OCI-LY3 (cell line): ENCODE measurements at regions not wholly inside any gene's neighbourhood (a gene's known extent, or its start where the extent isn't known, plus 50 kb on each side); places are given as distances from the start of the nearest gene placed in this dataset.

Experiments
- H2AFZ ChIP-seq: fragments of 200-600, 300-600 bp; shearing (Covaris generic); 2 replicates; pipeline ENCODE4 v1.6.0; 2014; ENCODE audit warnings: antibody characterized with exemption, low read depth, low read length
- H3K27ac ChIP-seq: fragments of 200-600, 300-600 bp; sonication (generic); 2 replicates; pipeline ENCODE4 v1.5.1; 2014; ENCODE audit warnings: mild to moderate bottlenecking, low read length, moderate library complexity, mixed read lengths
- H3K27me3 ChIP-seq: fragments of 200-600, 300-600 bp; sonication (generic); 2 replicates; pipeline ENCODE4 v1.6.1; 2014; ENCODE audit warnings: low read depth, low read length, mixed read lengths
- H3K36me3 ChIP-seq: fragments of 200-600, 300-600 bp; sonication (generic); replicated peaks from 2 replicates; pipeline ENCODE3; 2014; ENCODE audit warnings: low read depth, low read length, mixed read lengths
- H3K4me1 ChIP-seq: fragments of 300-600, 200-600 bp; sonication (generic); 2 replicates; pipeline ENCODE4 v1.6.1; 2014; ENCODE audit warnings: low read length, mixed read lengths
- H3K4me2 ChIP-seq: fragments of 200-600, 300-600 bp; sonication (generic); 2 replicates; pipeline ENCODE4 v1.6.1; 2014; ENCODE audit warnings: low read length, mixed read lengths
- H3K4me3 ChIP-seq: fragments of 300-600, 200-600 bp; sonication (generic); 2 replicates; pipeline ENCODE4 v1.5.1; 2014; ENCODE audit warnings: antibody characterized with exemption, mild to moderate bottlenecking, low read length, moderate library complexity
- H3K79me2 ChIP-seq: fragments of 300-600, 200-600 bp; shearing (Covaris generic); 2 replicates; pipeline ENCODE4 v1.6.1; 2014; ENCODE audit warnings: mild to moderate bottlenecking, low read length, mixed read lengths
- H3K9ac ChIP-seq: fragments of 300-600, 200-600 bp; shearing (Covaris generic); 2 replicates; pipeline ENCODE4 v1.6.0; 2014; ENCODE audit warnings: mild to moderate bottlenecking, low read length, moderate library complexity
- H3K9me3 ChIP-seq: fragments of 200-600, 300-600 bp; shearing (Covaris generic); 2 replicates; pipeline ENCODE4 v1.6.1; 2014; ENCODE audit warnings: low read length, mixed read lengths; ENCODE audit not compliant: insufficient read depth
- H4K20me1 ChIP-seq: fragments of 200-600, 300-600 bp; sonication (generic); 2 replicates; pipeline ENCODE4 v1.6.1; 2016; ENCODE audit warnings: low read length, mixed read lengths; ENCODE audit not compliant: insufficient read depth
- EZH2phosphoT487 ChIP-seq: fragments of 200-600 bp; shearing (Covaris generic); IDR thresholded peaks from 2 replicates; pipeline ENCODE4 v1.6.1; 2018; ENCODE audit warnings: antibody characterized with exemption, mixed run types, low read depth
- TF ChIP-seq, protein P1 (sequence below): fragments of 200-600, 300-600 bp; sonication (generic); IDR thresholded peaks from 2 replicates; pipeline ENCODE4 v1.5.1; 2014; ENCODE audit warnings: antibody characterized with exemption, low read length, low read depth

DNA sequence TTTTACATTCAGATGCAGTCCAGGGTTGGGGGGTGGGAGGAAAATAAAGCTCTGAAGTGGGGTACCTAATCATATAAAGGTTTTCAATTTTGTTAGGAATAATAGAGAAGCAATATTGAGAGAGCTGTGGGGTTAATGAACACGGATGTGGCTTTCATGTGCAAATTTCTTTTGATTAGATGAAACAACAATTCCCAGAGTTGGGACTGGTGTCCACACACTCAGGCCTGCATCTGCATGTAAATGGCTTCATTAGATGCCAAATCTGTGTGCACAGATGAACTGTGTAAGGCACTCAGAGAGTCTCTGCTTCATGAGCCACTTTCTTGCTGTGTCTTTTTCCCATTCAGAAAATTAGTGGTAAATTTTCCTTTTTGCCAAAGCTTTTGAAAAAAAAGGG is 377.1 kb upstream of the NOVA1 start:
- Histone ChIP-seq H3K9ac (no peak overlapping the region), H2AFZ (no peak overlapping the region), H4K20me1 (no peaks in the 10 kb centered on the region), H3K79me2 (no peaks in the 10 kb centered on the region), H3K4me1 (no peaks in the 10 kb centered on the region), H3K27me3 (no peaks in the 10 kb centered on the region), H3K27ac (no peak overlapping the region), H3K4me2 (no peak overlapping the region), H3K4me3 (no peak overlapping the region), H3K9me3 (no peaks in the 10 kb centered on the region), H3K36me3 (no peaks in the 10 kb centered on the region)
- TF ChIP-seq EZH2phosphoT487: no peak
- TF ChIP-seq, protein P1, sequence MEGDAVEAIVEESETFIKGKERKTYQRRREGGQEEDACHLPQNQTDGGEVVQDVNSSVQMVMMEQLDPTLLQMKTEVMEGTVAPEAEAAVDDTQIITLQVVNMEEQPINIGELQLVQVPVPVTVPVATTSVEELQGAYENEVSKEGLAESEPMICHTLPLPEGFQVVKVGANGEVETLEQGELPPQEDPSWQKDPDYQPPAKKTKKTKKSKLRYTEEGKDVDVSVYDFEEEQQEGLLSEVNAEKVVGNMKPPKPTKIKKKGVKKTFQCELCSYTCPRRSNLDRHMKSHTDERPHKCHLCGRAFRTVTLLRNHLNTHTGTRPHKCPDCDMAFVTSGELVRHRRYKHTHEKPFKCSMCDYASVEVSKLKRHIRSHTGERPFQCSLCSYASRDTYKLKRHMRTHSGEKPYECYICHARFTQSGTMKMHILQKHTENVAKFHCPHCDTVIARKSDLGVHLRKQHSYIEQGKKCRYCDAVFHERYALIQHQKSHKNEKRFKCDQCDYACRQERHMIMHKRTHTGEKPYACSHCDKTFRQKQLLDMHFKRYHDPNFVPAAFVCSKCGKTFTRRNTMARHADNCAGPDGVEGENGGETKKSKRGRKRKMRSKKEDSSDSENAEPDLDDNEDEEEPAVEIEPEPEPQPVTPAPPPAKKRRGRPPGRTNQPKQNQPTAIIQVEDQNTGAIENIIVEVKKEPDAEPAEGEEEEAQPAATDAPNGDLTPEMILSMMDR: no peak

DNA sequence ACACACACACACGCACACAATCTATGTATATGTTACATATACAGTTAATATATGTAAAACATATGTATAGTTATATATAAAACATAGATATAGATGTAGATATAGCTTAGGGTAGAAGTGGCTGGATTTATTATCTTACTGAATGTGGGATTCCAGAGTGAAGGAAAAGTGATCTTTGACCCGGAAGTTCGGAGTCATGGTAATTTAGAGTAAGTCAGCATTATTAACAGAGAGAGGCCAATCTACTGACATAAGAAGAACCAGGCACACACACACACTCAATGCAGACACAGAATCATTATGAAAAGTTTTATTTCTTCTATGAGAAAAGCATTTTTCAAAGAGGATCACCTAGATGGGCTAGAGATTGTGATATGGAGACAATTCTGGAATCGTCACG is 384.2 kb upstream of the NOVA1 start:
- H3K9ac ChIP-seq: no peak overlapping the region
- no peaks in the 10 kb centered on the region for H3K9me3 ChIP-seq
- no peaks in the 10 kb centered on the region for H3K79me2 ChIP-seq
- H3K27me3 ChIP-seq: no peaks in the 10 kb centered on the region
- no peak overlapping the region for H3K4me3 ChIP-seq
- H3K27ac ChIP-seq: no peak overlapping the region
- no peak overlapping the region for H2AFZ ChIP-seq
- H3K4me2 ChIP-seq: no peak overlapping the region
- no peaks in the 10 kb centered on the region for H3K4me1 ChIP-seq
- TF ChIP-seq, protein P1: no peak
- TF ChIP-seq EZH2phosphoT487: no peak
- no peaks in the 10 kb centered on the region for H4K20me1 ChIP-seq
- no peaks in the 10 kb centered on the region for H3K36me3 ChIP-seq

GRCh38 chr14:26984311-26985177 is 386.7 kb upstream of the NOVA1 start:
- Histone ChIP-seq H4K20me1 (no peaks in the 10 kb centered on the region), H2AFZ (peak overlapping the region; percentile 74; the same call in 1 of the 2 replicates), H3K4me2 (peak overlapping the region; percentile 46), H3K9ac (no peak overlapping the region), H3K9me3 (no peaks in the 10 kb centered on the region), H3K4me3 (peak overlapping the region; percentile 32; the same call in 1 of the 2 replicates), H3K27me3 (no peaks in the 10 kb centered on the region), H3K4me1 (no peaks in the 10 kb centered on the region), H3K79me2 (no peaks in the 10 kb centered on the region), H3K36me3 (no peaks in the 10 kb centered on the region), H3K27ac (no peak overlapping the region)
- TF ChIP-seq, protein P1: peak; percentile 87
- no peak for TF ChIP-seq EZH2phosphoT487

GRCh38 chr14:26987744-26988363 is 390.0 kb upstream of the NOVA1 start:
- H3K4me3 ChIP-seq: no peak overlapping the region
- H3K4me1 ChIP-seq: no peaks in the 10 kb centered on the region
- H4K20me1 ChIP-seq: no peaks in the 10 kb centered on the region
- peak overlapping the region; percentile 53; the same call in 1 of the 2 replicates for H2AFZ ChIP-seq
- no peak overlapping the region for H3K9ac ChIP-seq
- no peaks in the 10 kb centered on the region for H3K27me3 ChIP-seq
- no peaks in the 10 kb centered on the region for H3K36me3 ChIP-seq
- H3K4me2 ChIP-seq: peak overlapping the region; percentile 15; the same call in 1 of the 2 replicates
- TF ChIP-seq EZH2phosphoT487: no peak
- TF ChIP-seq, protein P1: no peak
- no peaks in the 10 kb centered on the region for H3K79me2 ChIP-seq
- H3K27ac ChIP-seq: no peak overlapping the region
- no peaks in the 10 kb centered on the region for H3K9me3 ChIP-seq
